GM18909 (cell line): ENCODE measurements at regions not wholly inside any gene's neighbourhood (a gene's known extent, or its start where the extent isn't known, plus 50 kb on each side); places are given as distances from the start of the nearest gene placed in this dataset.
"Not testable (repeated sequence)": the region's sequence is repeated elsewhere in the genome, so short reads cannot be mapped to it uniquely, and the experiment has no call there.

ENCODE experiments used
- ATAC-seq: cut with Tn5 transposase; IDR thresholded peaks from one replicate; pipeline ENCODE4 v1.9.1; 2021; ENCODE audit warnings: mild to moderate bottlenecking; ENCODE audit not compliant: unreplicated experiment, poor library complexity

DNA sequence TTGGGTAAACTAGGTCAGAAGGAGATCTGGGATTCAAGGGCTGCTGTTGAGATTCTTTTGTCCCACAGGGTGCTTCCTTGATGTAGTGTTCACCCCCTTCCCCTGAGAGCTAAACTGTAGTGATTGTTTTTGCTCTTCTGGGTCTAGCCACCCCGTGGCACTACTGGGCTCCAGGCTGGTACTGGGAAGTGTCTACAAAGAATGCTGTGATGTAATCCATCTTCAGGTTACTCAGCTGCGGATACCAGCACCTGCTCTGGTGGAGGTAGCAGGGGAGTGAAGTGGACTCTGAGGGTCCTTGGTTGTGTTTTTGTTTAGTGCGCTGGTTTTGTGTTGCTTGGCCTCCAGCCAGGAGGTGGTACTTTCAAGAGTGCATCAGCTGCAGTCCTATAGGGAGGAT is 365.5 kb downstream of the ZNF674 start:
- peak; percentile 4 for ATAC-seq

DNA sequence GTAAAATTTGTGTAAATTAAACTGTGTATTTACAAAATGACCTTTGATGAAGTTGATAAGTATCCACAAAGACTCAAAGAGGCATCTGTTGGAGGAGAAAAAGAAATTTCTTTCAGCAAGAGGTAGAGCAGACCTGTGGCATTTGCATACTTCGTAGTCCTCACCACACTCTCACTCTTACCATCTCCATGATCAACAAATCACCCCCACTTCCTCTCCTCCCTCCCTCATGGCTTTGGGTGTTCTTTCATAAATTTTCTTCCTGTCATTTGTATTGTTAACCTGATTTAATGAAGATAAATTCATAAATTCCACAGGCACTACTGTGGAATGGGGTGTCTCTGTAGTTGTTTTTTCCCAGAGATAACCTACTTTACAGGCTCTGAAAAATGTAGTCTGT is 366.5 kb downstream of the ZNF674 start:
- no peak for ATAC-seq

DNA sequence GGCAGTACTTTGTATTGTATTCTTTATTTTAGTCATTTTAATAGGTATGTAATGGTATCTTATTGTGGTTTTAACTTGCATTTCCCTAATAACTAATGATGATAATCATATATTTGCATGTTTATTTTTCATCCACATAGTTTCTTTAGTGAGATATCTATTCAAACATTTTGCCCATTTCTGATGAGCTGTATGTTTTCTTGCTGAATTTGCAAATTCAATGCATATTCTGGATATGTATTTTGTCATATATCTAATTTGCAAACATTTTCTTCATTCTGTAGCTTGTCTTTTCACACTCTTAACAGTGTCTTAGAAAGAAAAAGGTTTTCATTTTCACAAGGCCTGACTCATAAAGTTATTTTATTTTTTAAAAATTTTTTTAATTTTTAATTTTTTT is 372.1 kb downstream of the ZNF674 start:
- ATAC-seq, result no peak

DNA sequence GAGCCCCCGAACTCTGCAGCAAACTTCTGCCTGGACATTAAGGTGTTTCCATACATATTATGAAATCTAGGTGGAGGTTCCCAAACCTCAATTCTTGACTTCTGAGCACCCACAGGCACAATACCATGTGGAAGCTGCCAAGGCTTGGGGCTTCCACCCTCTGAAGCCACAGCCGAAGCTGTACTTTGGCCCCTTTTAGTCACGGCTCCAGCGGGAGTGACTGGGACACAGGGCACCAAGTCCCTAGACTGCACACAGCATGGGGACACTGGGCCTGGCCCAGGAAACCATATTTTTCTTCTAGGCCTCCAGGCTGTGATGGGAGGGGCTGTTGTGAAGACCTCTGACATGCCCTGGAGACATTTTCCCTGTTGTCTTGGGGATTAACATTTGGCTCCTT is 373.8 kb downstream of the ZNF674 start:
- ATAC-seq, result not testable (repeated sequence)

DNA sequence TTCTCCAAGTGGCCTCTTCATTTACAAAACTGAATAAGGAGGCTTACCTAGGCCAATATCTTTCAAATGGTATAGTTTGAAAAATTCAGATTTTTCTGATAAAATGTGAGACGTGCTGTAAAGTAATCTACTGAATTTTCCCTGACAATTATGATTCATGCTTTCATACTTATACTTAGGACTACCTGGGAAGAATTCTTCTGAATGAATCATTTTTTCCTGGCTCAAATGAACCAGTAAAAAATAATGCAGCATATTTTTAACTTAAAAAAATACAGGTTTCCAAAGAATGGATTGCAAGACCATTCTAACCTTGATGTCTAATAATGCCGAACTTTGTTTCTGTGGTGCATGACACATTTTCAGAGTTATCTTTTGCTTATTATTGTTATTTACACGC is 375.4 kb downstream of the ZNF674 start:
- no peak for ATAC-seq

DNA sequence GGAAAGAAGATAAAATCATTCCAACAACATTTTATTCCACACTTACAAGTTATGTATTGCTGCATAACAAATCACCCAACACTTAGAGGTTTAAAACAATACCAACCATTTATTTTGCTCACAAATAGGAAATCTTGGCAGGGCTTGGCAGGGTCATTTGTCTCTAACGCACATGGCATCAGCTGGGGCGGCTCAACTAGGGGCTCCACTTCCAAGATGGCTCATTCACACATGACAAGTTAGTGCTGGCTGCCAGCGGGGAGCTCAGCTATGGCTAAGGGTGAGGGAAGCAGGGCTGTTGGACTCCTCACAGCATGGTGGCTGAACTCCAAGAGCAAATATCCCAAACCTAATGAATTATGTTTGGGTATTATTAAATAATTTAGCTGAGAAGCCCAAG is 377.0 kb downstream of the ZNF674 start:
- no peak for ATAC-seq

DNA sequence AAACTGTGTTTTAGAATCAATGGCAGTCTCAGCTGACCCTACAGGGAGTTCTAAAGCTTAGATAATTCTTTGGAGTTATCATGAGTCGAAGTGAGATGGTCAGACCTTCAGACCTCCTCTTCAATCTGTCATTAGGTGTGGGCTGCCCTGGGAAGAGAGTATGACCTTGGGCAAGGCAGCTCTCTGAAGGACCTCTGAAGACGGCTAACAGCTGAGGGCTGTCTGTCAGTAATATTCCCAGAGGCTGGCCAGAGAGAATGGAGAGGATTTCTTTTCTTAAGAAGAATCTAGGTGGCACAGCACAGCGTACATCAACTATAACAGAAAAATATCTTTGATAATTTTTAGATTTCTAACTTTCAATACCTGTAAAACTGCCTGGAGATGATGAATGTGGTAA is 379.4 kb downstream of the ZNF674 start:
- ATAC-seq, result no peak

DNA sequence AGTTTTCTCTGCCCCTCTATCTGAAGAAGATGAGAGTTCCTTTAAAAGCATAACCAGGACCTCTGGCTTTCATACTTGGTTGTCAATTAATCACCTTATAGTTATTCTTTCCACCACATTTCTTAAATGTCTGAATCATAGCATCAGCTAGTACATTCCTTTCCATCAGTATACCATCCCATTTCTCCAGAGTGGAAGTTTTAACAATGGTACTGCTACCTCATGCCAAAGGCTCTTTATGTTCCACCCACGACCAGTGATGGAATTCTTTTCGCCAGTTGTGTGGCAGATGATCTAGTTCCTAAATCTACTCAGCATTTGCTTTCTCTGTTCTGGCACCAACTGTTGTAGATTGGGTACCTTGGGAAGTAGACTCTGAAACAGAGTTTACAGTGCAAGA is 379.8 kb downstream of the ZNF674 start:
- ATAC-seq, result no peak

DNA sequence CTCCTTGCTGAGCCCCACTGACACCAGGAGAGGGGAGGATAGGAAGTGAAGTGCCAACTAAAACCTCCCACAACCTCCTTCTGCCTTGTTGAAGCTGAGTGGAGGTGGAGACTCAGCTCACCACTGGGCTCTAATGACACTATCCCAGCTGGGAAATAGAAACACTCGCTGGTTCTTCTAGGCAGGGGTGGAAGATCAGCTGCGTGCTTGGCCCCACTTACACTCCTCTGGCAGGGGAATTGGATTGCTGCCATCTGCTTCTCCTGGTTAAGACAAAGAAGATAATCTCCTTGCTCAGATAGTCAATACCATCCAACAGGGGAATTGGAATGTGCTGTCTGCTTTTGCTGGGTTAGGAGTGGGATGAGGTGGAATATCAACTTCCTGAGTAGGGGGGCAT is 392.5 kb downstream of the ZNF674 start:
- ATAC-seq, result no peak

DNA sequence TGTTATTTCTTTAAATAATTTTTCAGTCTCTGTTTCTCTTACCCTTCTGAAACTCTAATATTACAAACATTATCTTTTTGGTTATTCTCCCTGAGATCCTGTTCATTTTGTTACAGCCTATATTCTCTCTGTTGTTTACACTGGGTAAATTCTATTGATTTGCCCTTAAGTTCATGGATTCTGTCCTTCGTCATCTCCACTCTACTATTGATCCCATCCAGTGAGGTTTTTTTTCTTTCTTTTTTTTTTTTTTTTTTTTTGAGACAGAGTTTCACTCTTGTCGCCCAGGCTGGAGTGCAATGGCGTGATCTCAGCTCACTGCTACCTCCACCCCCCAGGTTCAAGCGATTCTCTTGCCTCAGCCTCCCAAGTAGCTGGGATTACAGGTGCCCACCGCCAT is 393.9 kb downstream of the ZNF674 start:
- ATAC-seq, result not testable (repeated sequence)

DNA sequence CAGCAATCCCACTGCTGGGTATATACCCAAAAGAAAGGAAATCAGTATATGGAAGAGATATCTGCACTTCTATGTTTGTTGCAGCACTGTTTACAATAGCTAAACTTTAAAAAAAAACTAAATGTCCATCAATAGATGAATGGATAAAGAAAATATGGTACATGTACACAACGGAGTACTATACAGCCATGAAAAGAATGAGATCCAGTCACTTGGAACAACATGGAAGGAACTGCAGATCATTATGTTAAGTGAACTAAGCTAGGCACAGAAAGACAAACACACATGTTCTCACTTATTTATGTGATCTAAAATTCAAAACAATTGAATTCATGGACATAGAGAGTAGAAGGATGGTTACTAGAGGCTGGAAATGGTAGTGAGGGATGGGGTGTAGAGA is 400.7 kb downstream of the ZNF674 start:
- ATAC-seq, result no peak

DNA sequence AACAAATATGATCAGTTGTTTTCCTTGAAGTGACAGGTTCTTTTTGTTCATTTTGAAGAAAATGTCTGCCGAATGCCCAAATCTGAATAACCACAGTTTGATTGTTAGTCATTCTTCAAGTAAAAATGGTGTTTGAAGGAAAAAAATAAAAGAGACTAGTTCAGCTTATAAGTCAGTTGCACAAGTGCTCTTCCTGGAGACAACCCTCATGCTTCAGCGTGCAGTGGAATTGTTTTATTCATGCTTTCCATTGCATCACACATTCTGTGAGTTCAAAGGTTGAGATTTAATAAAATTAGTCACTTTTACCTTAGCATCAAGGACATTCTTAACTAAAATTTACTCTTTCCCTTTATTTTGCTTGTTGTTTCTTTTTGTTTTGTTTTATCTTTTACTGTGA is 404.9 kb downstream of the ZNF674 start:
- no peak for ATAC-seq

DNA sequence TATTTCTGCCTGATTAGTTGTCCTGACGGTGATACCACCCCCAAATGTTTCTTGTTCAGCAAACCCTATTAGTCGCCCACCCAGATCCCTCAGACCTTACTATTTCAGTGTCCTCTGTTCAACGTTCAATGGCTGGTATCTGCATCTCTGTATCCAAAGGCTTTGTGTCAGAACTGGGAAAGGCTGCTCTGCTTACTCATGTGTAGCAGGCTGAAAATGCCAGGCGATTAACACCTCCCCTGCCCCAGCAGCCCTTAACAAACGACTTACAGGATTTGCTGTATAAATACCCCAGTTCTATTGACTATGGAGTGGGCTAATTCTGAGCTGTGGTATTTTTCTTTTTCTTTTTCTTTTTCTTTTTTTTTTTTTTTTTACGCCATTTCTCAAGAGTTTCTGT is 415.0 kb downstream of the ZNF674 start:
- ATAC-seq, result no peak

DNA sequence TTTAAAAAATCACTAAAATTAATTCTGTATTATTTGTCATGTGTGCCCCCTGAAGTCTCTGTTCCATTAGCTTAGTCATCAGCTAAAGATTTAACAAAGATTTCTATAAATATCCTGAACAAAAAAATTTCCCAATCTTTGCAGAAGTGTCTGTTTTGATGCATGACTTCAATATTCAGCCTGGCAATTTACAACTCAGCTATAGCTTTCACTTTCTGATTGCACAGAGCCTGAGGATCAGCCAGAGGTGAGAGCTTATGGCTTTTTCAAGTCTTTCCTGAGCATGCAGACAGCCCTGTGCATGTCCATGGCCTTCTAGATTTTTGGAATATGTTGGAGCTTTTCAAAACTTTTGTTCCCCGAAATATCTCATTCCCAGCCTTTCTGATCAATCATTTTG is 420.1 kb downstream of the ZNF674 start:
- no peak for ATAC-seq

DNA sequence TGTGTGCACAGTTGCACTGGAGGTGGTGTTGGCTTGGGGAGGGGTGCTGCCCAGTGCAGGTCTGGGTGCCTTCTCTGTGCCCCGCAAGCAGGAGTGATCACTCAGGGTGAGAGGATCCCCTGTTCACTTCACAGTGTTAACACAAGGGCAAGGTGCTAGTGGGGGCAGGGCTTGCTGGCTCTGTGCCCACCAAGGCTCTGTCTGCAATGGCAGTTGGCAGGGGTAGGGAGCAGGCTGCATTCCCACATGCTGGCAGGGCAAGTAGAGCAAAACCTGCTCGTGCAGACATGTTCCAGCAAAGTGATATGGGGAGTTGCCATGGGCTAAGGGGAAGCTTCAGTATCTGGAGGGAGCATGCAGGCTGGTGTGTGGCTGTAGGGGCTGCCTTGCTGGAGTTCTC is 428.0 kb downstream of the ZNF674 start:
- no peak for ATAC-seq

DNA sequence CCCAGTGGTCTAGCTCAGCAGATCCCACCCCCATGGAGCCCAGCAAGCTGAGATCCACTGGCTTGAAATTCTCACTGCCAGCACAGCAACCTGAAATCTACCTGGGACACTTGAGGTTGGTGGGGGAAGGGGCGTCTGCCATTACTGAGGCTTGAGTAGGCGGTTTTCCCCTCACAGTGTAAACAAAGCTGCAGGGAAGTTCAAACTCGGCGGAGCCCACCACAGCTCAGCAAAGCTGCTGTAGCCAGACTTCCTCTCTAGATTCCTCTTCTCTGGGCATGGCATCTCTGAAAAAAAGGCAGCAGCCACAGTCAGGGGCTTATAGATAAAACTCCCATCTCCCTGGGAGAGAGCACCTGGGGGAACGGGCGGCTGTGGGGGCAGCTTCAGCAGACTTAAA is 457.9 kb downstream of the ZNF674 start:
- not testable (repeated sequence) for ATAC-seq

DNA sequence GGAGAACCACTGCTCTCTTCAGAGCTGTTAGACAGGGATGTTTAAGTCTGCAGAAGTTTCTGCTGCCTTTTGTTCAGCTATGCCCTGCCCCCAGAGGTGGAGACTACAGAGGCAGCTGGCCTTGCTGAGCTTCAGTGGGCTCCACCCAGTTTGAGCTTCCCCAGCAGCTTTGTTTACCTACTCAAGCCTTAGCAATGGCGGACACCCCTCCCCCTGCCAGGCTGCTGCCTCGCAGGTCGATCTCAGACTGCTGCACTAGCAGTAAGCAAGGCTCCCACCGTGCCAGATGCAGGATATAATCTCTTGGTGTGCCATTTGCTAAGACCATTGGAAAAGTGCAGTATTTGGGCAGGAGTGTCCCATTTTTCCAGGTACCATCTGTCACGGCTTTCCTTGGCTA is 465.1 kb downstream of the ZNF674 start:
- not testable (repeated sequence) for ATAC-seq

DNA sequence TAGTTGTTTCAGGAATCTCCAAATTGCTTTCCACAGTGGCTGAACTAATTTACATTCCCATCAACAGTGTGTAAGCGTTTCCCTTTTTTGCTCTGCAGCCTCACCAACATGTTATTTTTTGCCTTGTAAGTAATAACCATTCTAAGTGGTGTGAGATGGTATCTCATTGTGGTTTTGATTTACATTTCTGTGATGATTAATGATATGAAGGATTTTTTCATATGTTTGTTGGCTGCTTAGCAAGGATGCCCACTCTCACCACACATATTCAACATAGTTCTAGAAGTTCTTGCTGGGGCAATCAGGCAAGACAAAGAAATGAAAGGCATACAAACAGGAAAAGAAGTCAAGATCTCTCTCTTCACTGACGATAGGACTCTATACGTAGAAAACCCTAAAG is 472.4 kb downstream of the ZNF674 start:
- ATAC-seq, result no peak

DNA sequence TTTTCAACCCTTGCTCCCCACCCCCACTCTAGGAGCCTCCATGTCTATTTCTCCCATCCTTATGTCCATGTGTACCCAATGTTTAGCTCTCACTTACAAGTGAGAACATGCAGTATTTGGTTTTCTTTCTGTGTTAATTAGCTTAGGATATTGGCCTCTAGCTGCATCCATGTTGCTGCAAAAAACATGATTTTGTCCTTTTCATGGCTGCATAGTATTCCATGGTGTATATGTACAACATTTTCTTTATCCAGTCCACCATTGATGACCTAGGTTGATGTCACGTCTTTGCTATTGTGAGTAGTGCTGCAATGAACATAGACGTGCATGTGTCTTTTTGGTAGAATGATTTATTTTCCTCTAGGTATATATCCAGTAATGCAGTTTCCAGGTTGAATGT is 472.8 kb downstream of the ZNF674 start:
- ATAC-seq, result no peak

DNA sequence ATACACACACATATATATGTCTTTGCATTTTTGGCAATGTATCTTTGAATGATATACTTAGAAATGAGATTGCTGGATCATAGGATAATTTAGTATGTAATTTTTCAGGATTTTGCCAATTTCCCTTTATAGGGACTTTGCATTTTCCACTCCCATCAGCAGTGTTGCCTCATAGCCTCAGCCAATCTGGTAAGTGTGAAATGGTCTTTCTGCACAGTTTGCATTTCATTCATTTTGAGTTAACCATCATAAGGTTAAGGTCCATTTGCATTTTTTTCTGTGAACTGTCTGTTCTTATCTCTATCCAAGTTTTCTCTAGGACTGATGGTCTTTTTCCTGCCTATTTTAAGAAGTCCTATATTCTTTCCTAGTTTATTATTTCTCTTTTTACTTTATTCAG is 474.8 kb downstream of the ZNF674 start:
- no peak for ATAC-seq

DNA sequence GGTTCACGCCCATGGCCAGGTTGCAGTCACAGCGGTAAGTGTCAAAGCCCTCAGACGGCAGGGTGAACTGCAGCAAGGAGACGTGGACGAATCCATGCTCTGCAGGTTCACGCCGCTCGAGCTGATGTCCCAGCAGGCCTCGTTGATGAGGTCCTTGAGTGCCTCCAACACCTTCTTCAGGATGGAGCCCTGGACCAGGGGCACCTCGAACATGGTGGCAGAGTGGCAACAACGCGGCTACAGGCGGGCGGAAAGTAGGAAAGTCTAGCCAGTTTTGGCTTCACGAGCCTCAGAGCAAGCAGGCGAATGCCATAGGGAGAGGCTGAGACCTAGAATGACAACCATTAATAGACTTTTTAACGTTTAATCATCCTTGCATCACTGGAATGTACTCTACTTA is 485.9 kb downstream of the ZNF674 start:
- ATAC-seq, result no peak

DNA sequence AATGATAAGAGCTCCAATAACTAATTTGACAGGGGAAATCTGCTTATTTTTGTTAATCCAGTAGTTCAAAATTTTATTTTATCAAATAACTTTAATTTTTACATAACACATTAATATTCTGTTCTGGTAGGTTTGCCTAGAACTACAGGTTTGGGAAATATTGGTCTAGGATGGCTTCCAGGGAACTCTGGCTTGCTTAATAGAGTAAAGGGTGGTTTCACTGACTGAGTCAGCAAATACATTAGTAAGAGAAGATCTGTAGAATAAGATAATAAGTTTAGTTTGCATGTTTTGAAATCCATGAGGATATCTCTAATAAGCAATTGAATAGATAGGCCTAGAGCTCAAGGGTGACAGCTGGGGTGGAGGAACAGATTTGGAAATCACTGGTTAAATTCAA is 500.7 kb downstream of the ZNF674 start:
- ATAC-seq, result no peak

DNA sequence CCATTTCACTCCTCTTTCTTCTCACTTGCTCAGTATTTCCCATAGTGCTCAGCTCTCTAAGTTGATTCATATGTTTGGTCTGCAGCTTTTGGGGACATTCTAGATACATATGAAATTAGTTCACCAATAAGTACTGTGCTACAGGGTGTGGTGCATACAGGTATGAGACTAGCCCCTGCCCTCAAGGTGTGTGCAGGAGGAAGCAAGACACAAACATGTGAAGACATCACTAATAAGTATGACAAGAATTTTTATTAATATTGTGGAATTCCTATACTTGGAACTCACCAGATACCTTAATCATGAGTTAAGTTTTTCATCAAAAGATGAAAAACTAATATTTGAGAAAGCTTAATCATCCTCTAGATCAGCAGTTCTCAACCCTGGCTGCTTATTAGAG is 505.2 kb downstream of the ZNF674 start:
- no peak for ATAC-seq
